ENCODE measurements at regions not wholly inside any gene's neighbourhood (a gene's known extent, or its start where the extent isn't known, plus 50 kb on each side); places are given as distances from the start of the nearest gene placed in this dataset.

DNA sequence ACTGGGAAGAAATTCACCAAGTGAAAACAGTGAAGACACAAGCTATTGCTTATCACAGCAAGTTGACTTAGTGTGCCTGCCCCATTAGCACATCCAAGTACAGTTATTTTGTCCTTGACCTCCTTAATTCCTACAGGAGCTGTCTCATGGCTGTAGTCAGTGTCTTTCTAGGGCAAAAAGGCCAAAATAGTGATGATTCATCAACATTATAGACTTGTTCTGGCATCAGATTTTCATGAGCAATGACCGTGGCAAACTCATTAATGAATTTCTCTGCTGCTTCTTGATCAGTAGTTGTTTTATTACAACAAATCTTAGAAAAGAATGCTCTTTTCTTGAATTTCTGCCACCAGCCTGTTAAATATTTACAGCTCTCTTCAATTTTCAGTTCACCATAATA, 1169.3 kb upstream of the DDX18 start:
- no peak for DNase-seq

DNA sequence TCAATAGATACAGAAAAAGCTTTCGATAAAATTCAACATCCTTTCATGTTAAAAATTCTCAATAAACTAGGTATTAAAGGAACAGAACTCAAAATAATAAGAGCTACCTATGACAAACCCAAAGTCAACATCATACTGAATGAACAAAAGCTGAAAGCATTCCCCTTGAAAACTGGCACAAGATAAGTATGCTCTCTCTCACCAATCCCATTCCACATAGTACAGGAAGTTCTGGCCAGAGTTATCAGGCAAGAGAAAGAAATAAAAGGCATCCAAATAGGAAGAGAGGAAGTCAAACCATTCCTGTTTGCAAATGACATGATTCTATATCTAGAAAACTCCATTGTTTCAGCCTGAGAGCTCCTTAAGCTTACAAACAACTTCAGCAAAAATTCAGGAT, 1145.8 kb upstream of the DDX18 start:
- no peak for DNase-seq

DNA sequence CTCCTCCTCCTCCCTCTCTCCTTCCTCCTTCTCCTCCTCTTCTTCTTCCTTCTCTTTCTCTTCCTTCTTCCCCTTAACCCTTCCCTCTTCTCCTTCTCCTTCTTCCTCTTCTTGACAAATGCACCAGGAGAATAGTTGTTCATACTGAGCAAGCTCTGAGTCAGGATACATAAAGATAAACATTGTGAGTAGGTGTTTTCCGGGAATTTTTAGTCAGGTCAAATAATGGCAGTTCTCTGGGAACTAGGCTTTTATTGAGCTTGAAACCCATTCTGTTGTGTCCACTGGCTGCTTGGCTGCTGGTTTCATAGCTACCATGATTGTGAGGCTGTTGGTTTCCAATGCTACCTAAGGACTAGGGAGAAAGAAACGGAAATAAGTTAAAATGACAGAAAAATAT, 1144.7 kb upstream of the DDX18 start:
- no peak for DNase-seq

DNA sequence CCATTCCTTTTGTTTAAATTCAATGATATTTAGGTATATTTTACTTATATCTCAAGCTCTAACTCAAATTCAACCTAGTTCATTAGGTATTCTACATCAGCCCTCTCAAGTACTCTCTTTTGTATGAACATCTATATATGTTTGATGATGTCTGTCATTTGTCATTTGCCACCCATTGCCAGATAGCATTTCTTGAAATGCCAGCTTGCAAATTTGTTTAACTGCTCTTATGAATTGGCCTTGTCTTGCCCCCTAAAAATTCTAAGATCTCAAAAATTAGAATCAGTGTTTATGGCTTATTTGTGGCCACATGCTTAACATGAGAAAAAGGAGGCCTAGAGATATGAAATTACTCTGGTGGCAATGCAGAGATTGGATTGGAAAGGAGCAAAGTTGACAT, 1140.3 kb upstream of the DDX18 start:
- DNase-seq, result no peak

DNA sequence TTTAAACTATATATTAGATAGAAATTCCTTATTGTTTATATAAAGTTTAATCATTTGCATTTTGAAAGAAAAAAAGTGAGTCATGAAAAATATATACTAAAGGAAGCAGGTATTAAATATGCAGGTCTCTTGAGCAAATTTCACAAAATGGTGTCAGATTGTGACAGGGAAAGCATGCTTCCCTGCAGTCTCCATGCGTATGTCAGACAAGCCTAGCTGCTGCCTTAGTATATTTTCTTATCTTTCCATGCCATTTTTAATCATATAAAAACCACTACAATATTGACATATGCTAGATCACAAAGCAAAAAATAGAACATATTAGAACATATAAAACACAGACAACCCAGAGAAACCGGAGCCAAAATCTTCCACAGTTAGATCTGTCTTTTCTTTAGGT, 1137.7 kb upstream of the DDX18 start:
- DNase-seq, result no peak

DNA sequence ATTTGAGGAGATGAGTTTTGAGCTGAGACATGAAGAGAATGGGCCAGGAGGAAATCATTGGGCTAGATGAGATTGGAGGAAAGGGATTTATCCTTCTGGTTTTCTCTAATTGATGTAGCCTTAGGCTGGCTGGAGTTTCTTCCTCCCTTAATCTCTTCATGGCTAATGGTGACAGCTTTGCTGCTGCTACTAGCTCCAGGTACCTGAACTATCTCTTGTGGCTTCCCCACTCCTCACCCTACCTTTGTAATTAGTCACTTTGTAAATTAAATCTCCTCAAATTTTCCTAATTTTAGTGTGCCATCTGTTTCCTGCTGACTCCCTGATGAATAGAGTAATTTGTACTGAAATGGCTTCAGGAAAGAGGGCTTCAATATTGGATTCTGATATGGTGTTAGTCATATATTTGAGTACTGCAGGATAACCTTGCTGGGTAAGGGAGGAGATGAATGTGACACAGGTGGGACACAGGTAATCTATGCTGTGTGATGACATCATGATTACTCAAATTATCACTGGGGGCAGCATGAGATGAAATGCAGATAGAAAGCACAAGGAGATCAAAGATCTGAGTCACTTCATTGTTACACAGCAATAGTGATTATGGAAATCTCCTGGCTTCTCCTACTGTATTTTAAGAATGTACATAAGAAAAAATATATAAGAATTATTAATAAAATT, 1134.1 kb upstream of the DDX18 start:
- no peak for DNase-seq

DNA sequence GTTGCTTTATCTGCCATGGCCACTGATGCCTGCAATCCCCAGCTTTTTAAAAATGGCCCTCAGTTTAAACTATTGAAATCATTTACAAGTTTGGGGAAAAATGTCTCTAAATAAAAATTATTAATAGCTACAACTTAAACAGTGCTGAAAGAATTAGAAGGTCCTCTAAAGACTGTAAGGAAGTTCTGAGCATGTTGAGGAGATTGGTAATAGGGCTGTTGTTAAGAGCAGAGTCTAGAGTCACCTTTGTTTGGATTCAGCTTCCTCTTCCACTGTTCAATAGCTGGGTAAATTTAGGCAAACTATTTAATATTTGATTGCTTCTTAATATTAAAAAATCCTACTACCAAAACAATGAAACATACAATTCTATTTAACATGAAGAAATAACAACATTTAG, 1127.1 kb upstream of the DDX18 start:
- DNase-seq, result no peak

DNA sequence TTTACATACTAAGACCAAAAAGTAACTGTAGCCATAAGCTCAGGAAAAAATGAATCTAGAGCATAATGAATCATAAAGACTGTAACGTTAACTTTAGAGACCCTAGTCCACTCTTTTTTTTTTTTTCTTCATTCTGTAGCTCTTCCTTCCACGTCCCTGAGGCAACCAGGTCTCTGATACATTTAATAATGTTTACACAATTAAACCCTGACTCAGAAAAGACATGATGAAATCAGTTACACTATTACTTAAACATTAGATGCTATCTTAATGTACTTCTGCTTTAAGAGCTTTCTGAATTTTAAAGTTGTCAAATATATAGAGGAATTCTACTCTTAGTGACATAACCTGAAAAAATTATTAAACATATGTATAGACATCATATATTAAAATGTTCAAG, 1121.5 kb upstream of the DDX18 start:
- no peak for DNase-seq

DNA sequence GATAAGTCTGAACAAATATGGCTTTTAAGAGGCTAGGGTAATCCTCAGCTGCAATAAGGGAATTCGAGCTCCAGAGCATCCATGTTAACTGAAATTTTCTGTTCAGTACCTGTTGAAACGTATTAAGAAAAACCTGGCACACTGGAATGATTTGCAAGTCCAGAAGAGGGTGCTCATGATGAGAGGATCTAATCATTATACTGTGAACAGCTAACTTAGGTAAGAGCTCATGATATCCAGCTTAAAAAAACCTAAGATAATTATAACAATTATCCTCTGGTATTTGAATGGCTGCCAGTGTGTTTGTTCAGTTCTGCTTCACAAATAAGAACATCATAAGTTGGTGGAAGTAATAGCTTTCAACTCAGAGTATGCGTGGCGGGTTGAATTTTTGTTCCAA, 1118.3 kb upstream of the DDX18 start:
- DNase-seq, result no peak

DNA sequence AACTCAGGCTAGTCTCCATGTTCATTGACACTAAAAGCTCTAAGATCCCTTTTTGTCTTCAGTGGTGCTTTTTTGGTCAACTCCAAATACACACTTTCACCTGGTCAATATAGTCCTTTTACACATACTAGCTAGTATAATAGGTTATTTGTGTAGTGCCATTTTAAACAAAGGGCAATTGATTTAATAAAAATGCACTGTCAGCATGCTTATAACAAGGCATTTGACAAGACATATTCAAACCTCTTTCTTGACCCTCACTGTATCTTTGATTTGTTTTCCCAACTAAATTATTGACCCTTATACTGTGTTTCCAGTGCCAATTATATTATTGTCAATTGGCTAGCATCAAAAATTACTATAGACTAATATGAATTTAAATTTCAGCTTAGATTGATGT, 1117.6 kb upstream of the DDX18 start:
- DNase-seq, result no peak

DNA sequence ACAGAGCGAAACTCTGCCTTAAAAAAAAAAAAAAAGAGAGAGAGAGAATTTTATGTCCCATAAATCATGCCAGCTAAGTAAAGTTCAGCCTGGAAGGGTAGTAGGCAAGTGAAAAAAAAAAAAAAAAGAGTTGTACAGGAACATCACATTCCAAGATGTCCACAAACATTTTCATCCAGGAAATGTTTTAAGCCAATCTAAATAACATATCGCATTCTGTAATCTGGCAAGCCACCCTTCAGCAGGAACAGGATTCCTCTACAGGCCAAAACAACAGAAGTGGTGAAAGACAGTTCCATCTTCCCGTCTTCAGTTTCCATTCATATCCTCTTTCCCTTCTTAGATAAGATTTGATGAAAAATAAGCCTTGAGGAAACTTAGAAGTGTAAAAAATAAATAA, 1108.1 kb upstream of the DDX18 start:
- DNase-seq, result no peak

DNA sequence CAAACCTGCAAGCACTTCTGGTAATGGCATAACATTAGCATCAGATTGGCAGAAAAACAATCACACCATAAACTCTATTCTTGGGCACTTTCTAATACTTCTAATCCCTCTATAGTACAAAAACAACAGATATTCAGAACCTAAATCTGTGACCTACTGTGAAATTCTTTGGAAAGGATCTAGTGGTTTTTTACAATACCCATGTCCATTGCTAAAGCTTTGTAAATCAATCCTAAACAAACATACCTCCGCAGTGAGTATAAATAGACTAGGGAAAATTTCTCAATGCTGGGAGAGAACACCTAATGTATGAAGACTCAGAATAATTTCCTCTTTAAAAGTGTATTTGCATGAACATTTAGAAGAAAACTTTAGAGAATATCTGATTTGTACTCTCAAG, 1098.5 kb upstream of the DDX18 start:
- no peak for DNase-seq

DNA sequence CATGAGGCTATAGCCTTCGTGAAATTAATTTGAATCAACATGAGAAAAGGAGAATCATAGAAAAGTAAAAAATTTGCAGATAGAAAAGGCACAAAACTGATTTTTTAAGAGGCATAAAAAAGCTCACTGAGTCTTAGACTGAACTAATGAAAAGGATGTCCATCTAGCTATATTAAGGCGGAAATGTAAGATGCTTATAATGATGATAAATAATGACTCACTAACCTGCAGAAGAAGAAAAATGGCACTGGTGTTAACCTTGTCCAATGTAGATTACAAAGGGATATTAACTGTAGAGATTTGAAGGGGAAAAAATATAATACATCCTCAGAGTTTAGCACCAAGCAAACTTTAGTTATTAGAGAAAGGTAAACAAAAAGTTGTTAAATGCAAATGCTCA, 1098.0 kb upstream of the DDX18 start:
- no peak for DNase-seq

DNA sequence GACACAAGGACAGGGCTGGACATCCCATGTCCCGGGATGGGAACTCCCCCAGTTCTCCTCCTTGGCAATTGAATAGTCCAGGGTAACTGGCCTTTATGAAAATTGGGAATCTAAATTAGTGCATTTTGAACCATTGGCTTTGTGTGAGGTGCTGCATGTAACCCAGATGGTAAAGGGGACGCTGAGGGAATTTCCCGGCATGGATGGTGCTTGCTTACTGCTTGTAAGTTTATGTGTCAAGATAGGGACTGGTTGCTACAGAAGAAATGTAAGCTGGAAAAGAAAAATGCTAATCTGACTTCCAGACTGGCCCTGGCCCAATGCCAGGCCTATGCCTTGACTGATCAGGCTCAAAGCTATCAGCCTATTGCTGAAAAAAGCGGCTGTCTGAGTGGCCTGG, 1096.7 kb upstream of the DDX18 start:
- no peak for DNase-seq

DNA sequence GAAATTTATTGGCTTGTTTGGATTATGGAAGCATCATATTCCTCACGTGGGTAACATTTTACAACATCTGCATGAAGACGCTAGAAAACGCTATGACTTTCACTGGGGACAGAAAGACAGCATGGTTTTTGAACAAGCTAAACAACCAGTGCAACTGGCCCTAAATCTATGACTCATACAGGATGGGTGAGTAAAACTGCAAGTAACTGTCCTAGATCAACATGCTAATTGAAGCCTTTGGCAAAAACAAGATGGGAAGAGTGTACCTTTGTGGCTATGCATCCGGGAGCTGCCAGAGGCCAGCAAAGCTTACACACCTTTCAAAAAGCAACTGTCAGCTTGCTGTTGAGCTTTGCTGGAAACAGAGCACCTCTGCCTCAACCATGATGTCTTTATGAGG, 1096.0 kb upstream of the DDX18 start:
- DNase-seq, result no peak

DNA sequence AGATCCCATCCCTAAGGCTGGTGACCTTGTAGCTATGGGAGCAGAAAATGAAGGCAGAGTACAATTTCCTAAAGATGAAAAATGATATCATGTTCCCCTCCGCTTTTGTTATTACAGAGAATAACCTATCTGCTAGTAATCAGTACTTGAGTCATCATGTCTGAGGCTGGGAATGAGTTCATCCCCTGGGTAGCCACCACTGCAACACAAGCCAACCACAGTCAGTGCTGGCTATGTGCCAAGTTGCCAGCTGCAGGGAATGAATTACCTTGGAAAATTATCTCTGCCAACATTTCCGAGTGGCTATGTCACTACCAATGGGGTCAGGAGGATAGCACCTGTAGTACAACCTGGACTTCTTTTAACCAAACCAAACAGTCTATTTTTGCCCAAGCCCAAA, 1094.7 kb upstream of the DDX18 start:
- DNase-seq, result no peak

DNA sequence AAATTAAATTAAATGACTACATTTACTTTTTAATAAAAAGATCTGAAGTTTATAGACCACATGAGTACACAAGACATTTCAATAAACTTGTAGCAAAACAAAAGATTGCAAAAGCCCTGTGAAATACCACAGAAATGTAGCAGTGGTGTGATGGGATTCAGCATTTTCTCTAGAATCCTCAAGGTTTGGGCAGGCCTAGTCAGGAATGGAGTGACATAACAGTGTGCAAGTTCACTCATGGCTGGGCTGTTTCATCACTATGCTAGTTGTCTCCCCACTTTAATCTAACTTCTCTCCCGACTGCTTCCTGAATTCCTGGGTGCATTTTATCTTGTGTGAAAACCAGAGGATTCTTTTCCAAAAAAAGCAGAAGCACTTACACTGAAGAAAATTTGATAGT, 1089.9 kb upstream of the DDX18 start:
- no peak for DNase-seq

DNA sequence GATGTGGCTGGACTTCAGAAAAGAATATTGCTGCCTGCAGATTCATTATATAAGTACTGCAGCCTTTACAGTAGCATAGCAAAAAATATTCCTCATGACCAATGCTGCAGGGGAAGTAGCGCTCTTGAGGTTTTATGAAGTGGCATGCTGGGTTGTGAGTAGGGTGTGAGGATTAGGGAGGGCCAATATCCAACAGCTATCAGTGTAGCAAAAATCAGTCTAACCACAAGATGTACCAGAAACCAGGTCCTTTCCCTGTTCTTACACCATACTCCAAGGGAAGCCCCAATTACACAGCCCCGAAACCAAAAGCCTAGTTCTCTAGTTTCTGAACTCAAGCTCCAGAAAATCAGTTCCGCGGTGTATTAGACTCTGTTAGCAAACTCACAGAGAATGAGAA, 1082.2 kb upstream of the DDX18 start:
- DNase-seq, result no peak

DNA sequence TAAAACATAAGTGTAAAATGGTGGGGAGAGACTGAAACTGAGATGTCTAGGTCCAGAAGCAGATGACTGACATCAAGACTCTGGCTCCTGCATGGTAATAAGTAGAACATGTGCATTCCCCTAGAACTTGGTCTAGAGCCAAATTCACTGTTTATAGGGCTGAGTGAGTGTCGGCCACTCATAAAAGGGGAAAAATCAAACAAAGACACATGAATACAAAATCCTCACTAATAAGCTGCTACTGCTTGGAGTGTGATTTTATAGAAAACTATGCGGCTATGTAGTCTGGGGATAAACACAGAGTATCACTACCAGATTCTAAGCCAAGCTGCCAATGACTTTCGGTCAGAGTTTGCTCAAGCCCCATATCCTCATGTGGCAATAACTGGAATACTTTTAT, 1080.8 kb upstream of the DDX18 start:
- DNase-seq, result no peak

DNA sequence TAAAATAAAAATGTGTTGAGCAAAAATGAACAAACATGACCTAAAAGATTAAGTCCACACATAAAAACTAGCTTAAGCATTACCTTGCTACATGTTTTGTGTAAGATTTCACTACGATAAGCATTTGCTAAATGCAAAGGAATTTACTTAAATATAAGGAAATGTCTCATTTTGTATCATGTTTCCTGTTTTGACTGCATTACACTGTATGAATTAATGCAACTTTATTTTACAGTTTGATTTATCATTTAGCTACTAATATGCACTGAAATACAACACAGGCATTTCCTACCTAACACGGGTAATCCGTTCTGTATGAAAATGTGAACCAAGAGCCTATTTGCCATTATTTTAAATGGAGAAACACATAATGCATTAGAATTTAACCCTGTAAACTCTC, 1076.5 kb upstream of the DDX18 start:
- DNase-seq, result no peak

DNA sequence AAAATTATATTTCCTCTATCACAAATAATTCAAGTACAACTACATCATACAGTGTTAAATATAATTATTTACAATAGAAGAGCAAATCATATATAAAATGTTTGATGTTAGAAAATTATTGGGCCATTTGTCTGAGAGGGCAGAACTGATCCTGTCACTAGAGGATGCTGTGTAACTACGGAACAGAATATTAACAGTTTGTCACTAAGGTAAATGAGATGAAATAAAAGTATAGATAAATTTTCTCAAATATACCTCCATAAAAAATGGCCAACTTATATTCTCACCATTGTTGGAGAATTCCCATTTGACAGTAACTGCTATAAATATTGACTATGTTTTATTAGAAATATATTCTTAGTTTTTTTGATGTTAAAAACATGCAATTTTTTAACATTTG, 1067.4 kb upstream of the DDX18 start:
- no peak for DNase-seq

DNA sequence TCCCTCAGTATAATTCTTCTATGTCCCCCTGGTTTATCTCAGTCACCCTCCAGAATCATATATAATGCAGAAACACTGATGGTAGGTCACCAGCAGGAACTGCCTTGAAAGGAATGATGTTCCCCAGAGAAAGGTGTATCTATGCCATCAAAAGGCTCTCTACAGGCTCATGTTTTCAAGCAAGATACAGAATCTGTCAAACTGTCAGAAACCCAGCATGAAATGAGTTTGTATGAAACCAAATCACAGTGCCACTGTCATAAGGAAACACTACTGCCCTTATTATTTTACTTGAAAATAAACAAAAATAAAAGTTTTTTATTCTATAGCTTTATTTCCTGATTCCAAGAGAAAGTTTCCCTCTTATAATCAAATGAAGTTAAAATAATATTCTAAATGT, 1064.5 kb upstream of the DDX18 start:
- DNase-seq, result no peak

DNA sequence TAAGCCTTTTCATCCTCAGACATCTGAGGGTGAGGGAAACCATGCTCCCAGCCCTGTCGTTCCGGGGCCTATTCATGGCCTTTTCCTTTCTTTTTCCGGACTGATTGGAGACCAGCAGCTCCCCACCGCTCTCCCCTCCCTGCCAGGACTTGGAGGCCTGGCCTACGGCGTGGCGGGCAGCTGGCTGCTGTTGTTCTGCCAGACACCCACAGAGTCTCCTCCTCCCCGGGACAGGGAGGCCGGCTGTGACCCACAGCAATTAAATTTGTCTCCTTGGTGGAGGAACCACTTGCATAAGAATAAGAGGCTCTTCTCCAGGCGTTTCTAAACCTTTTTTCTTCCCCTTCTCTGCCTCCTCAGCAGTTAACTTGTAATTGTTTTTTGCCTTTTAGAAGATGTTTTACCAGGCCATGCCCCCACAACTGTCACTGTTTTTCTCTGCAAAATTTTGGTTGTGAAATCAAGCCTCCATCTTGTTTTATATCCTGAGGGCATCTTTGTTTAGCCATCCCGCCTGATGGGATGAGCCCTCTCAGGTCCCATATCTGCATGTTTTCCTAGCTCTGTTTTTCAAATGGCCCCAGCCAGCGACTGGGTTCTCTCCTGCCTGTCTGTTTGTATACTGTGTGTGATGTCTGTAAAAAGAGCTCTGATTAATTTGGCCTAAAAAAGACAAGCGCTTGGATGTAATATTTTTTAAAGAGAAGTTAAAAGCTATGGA, 1060.0 kb upstream of the DDX18 start:
- peak; percentile 26 for DNase-seq

DNA sequence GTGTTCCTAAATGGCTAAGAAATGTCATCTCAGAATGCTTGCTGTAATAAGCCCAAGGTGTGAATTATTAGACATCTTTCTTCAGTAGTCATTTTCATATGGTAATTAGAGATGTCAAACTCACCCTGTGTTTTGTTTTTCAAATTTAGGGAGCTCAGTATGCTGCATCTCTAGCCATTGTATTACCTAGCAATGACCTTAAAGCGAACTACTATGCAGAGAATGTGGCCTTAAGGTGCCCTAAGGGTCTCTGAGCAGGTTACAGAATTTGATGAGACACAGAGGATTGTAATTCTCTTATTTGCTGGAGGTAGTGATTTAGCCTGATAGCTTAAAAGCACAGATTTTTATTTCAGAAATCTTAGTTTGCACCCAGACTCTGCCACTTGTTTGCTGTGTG, 1052.6 kb upstream of the DDX18 start:
- DNase-seq, result no peak

DNA sequence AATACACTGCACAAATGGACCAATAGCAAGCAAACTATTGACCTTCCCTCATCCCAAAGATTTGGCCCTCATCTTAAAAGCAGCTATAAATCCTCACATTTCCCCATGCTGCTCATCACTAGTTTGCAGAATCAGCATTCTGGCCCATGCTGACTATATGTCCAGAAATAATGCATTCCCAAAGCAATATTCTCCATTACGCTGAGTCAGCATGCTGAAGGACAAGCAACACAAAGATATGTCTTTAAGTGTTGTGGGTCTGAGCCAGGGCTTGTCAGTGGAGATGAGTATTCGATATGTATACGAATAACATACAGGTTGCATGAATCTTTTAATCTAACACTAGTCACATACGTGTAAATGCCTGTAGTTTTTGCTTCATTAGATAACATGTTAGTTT, 1045.0 kb upstream of the DDX18 start:
- no peak for DNase-seq
